Endothelial cell of umbilical vein (primary cell): ENCODE measurements at regions not wholly inside any gene's neighbourhood (a gene's known extent, or its start where the extent isn't known, plus 50 kb on each side); places are given as distances from the start of the nearest gene placed in this dataset.

Experiments
- BruUV-seq: library from RNA; stranded (reverse); fragments of 400-500 nt; replicated peaks from 2 replicates; lab custom pipeline; 2021; lab: Mats Ljungman, UMichigan
- CTCF ChIA-PET: fragments of 300-600, 350-600 bp; sonication (Branson Sonifier 250); formaldehyde crosslinking; loops from one replicate; lab custom pipeline; 2021; ENCODE audit warnings: antibody characterized with exemption, inconsistent platforms; lab: Charles Lee
- POLR2A ChIA-PET: fragments of 300-600, 350-600 bp; sonication (Branson Sonifier 250); formaldehyde crosslinking; loops from one replicate; lab custom pipeline; 2021; ENCODE audit warnings: antibody characterized with exemption, inconsistent platforms; lab: Charles Lee
- DNase-seq: peaks from one replicate; pipeline ENCODE4 v3.0.0-alpha.2; 2011; ENCODE audit warnings: low read depth, low spot score
- FAIRE-seq: peaks from 2 replicates; lab custom pipeline; 2011; peaks lifted over from hg19 to GRCh38; lab: Jason Lieb, UNC
- H2AFZ ChIP-seq: 2 replicates; pipeline ENCODE4 v1.6.0; 2012; ENCODE audit warnings: low read depth, low read length, control low read depth, inconsistent platforms
- H3K27ac ChIP-seq: 2 replicates; pipeline ENCODE4 v1.5.1; 2011; ENCODE audit warnings: low read depth, mild to moderate bottlenecking, control low read depth, low read length, moderate library complexity; ENCODE audit not compliant: insufficient read depth
- H3K27me3 ChIP-seq, 2 experiments: 2 replicates each; pipeline versions ENCODE4 v1.6.0 to v1.6.1; 2011; ENCODE audit warnings: low read length in 2 of 2, mixed read lengths in 1 of 2; ENCODE audit not compliant: control insufficient read depth in 2 of 2, insufficient read depth in 2 of 2
- H3K36me3 ChIP-seq, 2 experiments: 2 replicates in 1 of 2; 3 replicates in 1 of 2; pipeline ENCODE4 v1.5.1; 2011; ENCODE audit warnings: low read length in 2 of 2, mild to moderate bottlenecking in 1 of 2, moderate library complexity in 1 of 2; ENCODE audit not compliant: control insufficient read depth in 2 of 2, insufficient read depth in 2 of 2; ENCODE audit errors: extremely low read depth in 1 of 2
- H3K4me1 ChIP-seq: 3 replicates; pipeline ENCODE4 v1.5.1; 2011; ENCODE audit warnings: mild to moderate bottlenecking, low read length; ENCODE audit not compliant: control insufficient read depth, insufficient read depth; ENCODE audit errors: extremely low read depth
- H3K4me2 ChIP-seq: 2 replicates; pipeline ENCODE4 v1.6.1; 2011; ENCODE audit warnings: low read length, control low read depth, mixed read lengths; ENCODE audit not compliant: insufficient read depth
- H3K4me3 ChIP-seq, 3 experiments: fragments of 200-600 bp in 1 of 3; sonication (generic), shearing (Covaris generic) in 1 of 3; replicated peaks in 1 of 3; 2 replicates each; pipeline ENCODE4 v1.5.1; 2011 to 2016; ENCODE audit warnings: control low read depth in 3 of 3, low read length in 3 of 3, mild to moderate bottlenecking in 2 of 3, inconsistent platforms in 1 of 3, low read depth in 1 of 3, moderate library complexity in 1 of 3; ENCODE audit not compliant: insufficient read depth in 1 of 3
- H3K79me2 ChIP-seq: 2 replicates; pipeline ENCODE4 v1.6.0; 2012; ENCODE audit warnings: low read length, inconsistent platforms; ENCODE audit not compliant: control insufficient read depth, insufficient read depth
- H3K9ac ChIP-seq: replicated peaks from 2 replicates; pipeline ENCODE3; 2011; ENCODE audit warnings: low read length, control low read depth; ENCODE audit not compliant: insufficient read depth; ENCODE audit errors: extremely low read depth
- H3K9me1 ChIP-seq: replicated peaks from 3 replicates; pipeline ENCODE4 v1.6.0; 2011; ENCODE audit warnings: mild to moderate bottlenecking, low read length; ENCODE audit not compliant: control insufficient read depth, insufficient read depth; ENCODE audit errors: extremely low read depth
- H3K9me3 ChIP-seq: replicated peaks from 2 replicates; pipeline ENCODE4 v1.5.1; 2012; ENCODE audit warnings: low read length, inconsistent platforms; ENCODE audit not compliant: control insufficient read depth, insufficient read depth
- H4K20me1 ChIP-seq: replicated peaks from 2 replicates; pipeline ENCODE3; 2011; ENCODE audit warnings: mild to moderate bottlenecking, low read length; ENCODE audit not compliant: control insufficient read depth, insufficient read depth; ENCODE audit errors: extremely low read depth
- CTCF ChIP-seq, 2 donors: IDR thresholded peaks; 1 replicate in 1 of 2; 2 replicates in 1 of 2; pipeline ENCODE4 v1.5.1; 2011; ENCODE audit warnings: low read length in 2 of 2, mild to moderate bottlenecking in 2 of 2, moderate library complexity in 2 of 2, control low read depth in 1 of 2, inconsistent platforms in 1 of 2, low read depth in 1 of 2; ENCODE audit not compliant: insufficient read depth in 1 of 2; ENCODE audit errors: extremely low read depth in 1 of 2
- FOS ChIP-seq: IDR thresholded peaks from 2 replicates; pipeline ENCODE4 v1.6.1; 2011; ENCODE audit warnings: mild to moderate bottlenecking, low read length, moderate library complexity, borderline replicate concordance; ENCODE audit not compliant: insufficient read depth
- GATA2 ChIP-seq: IDR thresholded peaks from 2 replicates; pipeline ENCODE4 v1.7.0; 2011; ENCODE audit warnings: low read depth, mild to moderate bottlenecking, moderate library complexity, mixed read lengths, low read length; ENCODE audit not compliant: insufficient read length, insufficient read depth
- JUN ChIP-seq: IDR thresholded peaks from 2 replicates; pipeline ENCODE4 v1.6.1; 2011; ENCODE audit warnings: borderline replicate concordance, low read depth; ENCODE audit not compliant: insufficient read length, insufficient read depth
- MAX ChIP-seq: IDR thresholded peaks from 2 replicates; pipeline ENCODE4 v1.6.1; 2011; ENCODE audit not compliant: insufficient read depth, insufficient read length
- POLR2A ChIP-seq: IDR thresholded peaks from 2 replicates; pipeline ENCODE4 v1.6.1; 2012; ENCODE audit warnings: low read depth, mild to moderate bottlenecking, control low read depth, low read length
- POLR2AphosphoS5 ChIP-seq: IDR thresholded peaks from 2 replicates; pipeline ENCODE4 v1.6.1; 2012; ENCODE audit warnings: low read depth, mild to moderate bottlenecking, control low read depth, low read length, moderate library complexity; ENCODE audit not compliant: insufficient read depth
- dilution Hi-C: fragments of 300-500 bp; cut with MboI; formaldehyde crosslinking; loops from one replicate; pipeline ENCODE4 v1.15.0; 2019; ENCODE audit warnings: low sequenced_read_pairs; ENCODE audit not compliant: extremely low pct_ligation_motif_present
- intact Hi-C: fragments of 100-400 bp; cut with micrococcal nuclease; formaldehyde crosslinking; loops from one replicate; pipeline ENCODE4 v1.10.0; 2022

- H3K36me3 ChIP-seq, result no peaks in the 10 kb centered on the region
- peaks cover 3% of the 10 kb centered on the region for H3K9me3 ChIP-seq
- H3K4me2 ChIP-seq, result no peak overlapping the region
- dilution Hi-C loops (no loop called here), intact Hi-C loops (no loop called here)
- H3K27me3 ChIP-seq, result no peaks in the 10 kb centered on the region
- FAIRE-seq (no peak), DNase-seq (no peak)
- no peaks in the 10 kb centered on the region for H3K79me2 ChIP-seq
- H3K4me1 ChIP-seq, result no peaks in the 10 kb centered on the region
- no peak overlapping the region for H3K27ac ChIP-seq
- ChIA-PET POLR2A (no interaction called here), CTCF (no interaction called here)
- H3K9me1 ChIP-seq, result no peaks in the 10 kb centered on the region
- no peak overlapping the region for H3K9ac ChIP-seq
- no TSS peak for BruUV-seq
- no peak overlapping the region for H2AFZ ChIP-seq
- no peak overlapping the region for H3K4me3 ChIP-seq
- TF ChIP-seq JUN (no peak), MAX (no peak), POLR2A (no peak), GATA2 (no peak), FOS (no peak), CTCF (IDR thresholded peaks at IDR 0.05; ENCODE audit: extremely low read depth in 1 of 2, insufficient read depth in 1 of 2, low read depth in 1 of 2, low read length in 2 of 2) (no peak)
- no peaks in the 10 kb centered on the region for H4K20me1 ChIP-seq
These were observed 589.6 kb downstream of the IGSF11 start for GRCh38 chr3:118445036-118445435.

- TF ChIP-seq POLR2AphosphoS5, result no peak
- H3K9me3 ChIP-seq, result peaks cover 3% of the 10 kb centered on the region
- ChIA-PET CTCF (no interaction called here), POLR2A (no interaction called here)
- no peaks in the 10 kb centered on the region for H3K36me3 ChIP-seq
- no peaks in the 10 kb centered on the region for H4K20me1 ChIP-seq
- no peak overlapping the region for H2AFZ ChIP-seq
- no peak overlapping the region for H3K4me2 ChIP-seq
- no peak overlapping the region for H3K9ac ChIP-seq
- BruUV-seq, result no TSS peak
- DNase-seq (no peak), FAIRE-seq (no peak)
- H3K4me3 ChIP-seq, result no peak overlapping the region
- H3K9me1 ChIP-seq, result no peaks in the 10 kb centered on the region
- no peaks in the 10 kb centered on the region for H3K27me3 ChIP-seq
- H3K79me2 ChIP-seq, result no peaks in the 10 kb centered on the region
- H3K4me1 ChIP-seq, result no peaks in the 10 kb centered on the region
- intact Hi-C loops, result no loop called here
- dilution Hi-C loops, result no loop called here
- H3K27ac ChIP-seq, result no peak overlapping the region
These were observed 587.3 kb downstream of the IGSF11 start for GRCh38 chr3:118447339-118447738.
